AG09309 (cell line): ENCODE measurements at regions not wholly inside any gene's neighbourhood (a gene's known extent, or its start where the extent isn't known, plus 50 kb on each side); places are given as distances from the start of the nearest gene placed in this dataset.

Source experiments
- DNase-seq: peaks from one replicate; pipeline ENCODE4 v3.0.0-alpha.2; 2010; ENCODE audit warnings: low read depth
- H3K4me3 ChIP-seq: 2 replicates; pipeline ENCODE4 v1.5.1; 2011; ENCODE audit warnings: mild to moderate bottlenecking, low read depth, low read length, moderate library complexity; ENCODE audit not compliant: control insufficient read depth
- TF ChIP-seq, protein P1 (sequence below): IDR thresholded peaks from 2 replicates; pipeline ENCODE4 v1.5.1; 2011; ENCODE audit warnings: mild to moderate bottlenecking, low read depth, low read length, inconsistent platforms; ENCODE audit not compliant: insufficient read depth, control insufficient read depth; ENCODE audit errors: missing control alignments

DNA sequence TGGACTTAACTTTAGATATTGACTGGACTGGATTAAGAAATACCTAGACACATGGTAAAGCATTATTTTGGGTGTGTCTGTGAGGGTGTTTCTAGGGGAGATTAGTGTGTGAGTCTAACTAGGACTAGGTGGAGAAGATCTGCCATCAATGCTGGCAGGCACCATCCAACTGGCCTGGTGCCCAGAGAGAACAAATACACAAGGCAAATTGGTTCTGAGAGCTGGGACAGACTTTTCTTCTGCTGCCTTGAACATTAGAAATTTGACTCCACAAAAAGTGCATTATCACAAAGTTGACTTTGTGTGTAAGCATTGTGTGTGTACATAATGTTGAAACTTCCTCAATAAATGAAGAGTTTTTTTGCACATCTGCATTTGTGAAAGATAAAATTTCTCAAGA lies 522.1 kb downstream of the SUCLA2 start:
- DNase-seq: no peak
- H3K4me3 ChIP-seq: no peak overlapping the region
- TF ChIP-seq, protein P1, sequence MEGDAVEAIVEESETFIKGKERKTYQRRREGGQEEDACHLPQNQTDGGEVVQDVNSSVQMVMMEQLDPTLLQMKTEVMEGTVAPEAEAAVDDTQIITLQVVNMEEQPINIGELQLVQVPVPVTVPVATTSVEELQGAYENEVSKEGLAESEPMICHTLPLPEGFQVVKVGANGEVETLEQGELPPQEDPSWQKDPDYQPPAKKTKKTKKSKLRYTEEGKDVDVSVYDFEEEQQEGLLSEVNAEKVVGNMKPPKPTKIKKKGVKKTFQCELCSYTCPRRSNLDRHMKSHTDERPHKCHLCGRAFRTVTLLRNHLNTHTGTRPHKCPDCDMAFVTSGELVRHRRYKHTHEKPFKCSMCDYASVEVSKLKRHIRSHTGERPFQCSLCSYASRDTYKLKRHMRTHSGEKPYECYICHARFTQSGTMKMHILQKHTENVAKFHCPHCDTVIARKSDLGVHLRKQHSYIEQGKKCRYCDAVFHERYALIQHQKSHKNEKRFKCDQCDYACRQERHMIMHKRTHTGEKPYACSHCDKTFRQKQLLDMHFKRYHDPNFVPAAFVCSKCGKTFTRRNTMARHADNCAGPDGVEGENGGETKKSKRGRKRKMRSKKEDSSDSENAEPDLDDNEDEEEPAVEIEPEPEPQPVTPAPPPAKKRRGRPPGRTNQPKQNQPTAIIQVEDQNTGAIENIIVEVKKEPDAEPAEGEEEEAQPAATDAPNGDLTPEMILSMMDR: no peak

DNA sequence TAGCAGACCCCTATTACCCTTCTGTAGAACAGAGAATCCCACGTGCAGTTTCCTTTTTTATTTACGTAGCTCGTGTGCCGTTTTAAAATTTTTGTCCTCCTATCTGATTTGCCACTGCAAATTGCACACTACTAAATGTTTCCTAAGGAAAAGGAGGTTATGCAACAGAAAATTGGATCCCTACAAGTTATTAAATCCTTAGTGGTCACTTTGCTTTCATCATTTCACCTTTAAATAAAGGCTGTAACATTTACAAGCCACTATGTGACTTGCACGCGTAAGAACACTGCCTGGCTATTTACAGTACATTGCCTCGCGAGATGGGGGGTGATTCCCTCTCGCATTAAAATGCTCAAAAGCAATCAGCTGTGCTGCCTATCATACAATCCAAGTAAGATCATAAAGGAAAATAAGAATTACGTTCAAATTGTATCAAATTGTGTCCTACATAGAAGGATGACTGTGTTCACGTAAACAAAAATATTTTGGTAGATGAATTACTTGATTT lies 525.6 kb downstream of the SUCLA2 start:
- no peak overlapping the region for H3K4me3 ChIP-seq
- TF ChIP-seq, protein P1: no peak
- DNase-seq: no peak

DNA sequence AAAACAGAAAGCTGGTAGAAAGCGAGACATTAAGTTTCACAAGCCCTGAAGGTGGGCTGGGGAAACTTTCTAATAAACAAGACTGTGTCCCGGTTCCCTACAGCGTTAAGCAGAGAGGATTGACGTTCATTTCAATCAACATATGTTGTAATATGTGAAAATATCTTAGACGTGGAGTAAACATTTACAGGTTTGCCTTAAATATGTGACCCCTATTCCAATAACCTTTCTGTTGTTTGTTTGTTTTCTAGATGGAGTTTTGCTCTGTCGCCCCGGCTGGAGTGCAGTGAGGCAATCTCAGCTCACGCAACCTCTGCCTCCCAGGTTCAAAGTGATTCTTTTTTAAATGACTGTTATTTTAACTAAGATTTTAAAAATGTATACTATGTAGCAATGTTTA lies 526.2 kb downstream of the SUCLA2 start:
- no peak for DNase-seq
- TF ChIP-seq, protein P1: no peak
- H3K4me3 ChIP-seq: no peak overlapping the region

DNA sequence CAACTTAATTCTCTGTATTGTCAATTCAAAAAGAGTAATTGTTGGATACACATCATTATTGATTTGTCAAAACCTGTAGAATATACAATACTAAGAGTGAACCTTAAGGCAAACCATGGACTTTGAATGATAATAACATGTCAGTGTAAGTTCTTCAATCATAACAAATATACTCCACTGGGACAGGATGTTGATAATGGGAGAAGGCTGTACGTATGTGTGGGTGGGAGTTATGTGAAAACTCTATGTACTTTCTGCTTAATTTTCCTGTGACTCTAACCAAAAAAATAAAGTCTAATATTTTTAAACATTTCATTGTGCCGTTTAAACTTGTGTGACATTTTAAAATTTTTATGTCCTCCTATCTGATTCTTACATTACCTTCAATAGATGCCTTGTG lies 526.7 kb downstream of the SUCLA2 start:
- TF ChIP-seq, protein P1: no peak

DNA sequence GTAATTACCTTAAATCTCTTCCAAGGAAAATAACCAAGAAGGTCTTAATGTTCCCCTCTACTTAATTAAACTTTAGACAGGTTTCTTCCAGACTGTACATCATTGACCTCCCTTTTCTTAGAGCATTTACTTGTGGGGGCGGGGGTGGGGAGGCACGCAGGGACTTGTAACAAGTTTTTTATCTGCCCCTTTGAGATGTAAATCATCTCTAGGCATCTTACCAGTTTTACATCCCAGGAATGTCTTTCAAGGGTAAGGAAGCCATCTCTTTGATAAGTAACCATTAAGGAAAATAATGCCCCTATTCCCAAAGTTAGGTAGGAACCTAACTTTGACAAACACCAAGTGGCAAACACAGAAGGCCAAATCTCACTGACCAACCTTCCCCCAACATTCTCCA lies 528.6 kb downstream of the SUCLA2 start:
- TF ChIP-seq, protein P1: no peak
- H3K4me3 ChIP-seq: no peak overlapping the region
- no peak for DNase-seq

More for the DNA sequence above, 526.7 kb downstream of the SUCLA2 start:
- H3K4me3 ChIP-seq: no peak overlapping the region
- DNase-seq: no peak

DNA sequence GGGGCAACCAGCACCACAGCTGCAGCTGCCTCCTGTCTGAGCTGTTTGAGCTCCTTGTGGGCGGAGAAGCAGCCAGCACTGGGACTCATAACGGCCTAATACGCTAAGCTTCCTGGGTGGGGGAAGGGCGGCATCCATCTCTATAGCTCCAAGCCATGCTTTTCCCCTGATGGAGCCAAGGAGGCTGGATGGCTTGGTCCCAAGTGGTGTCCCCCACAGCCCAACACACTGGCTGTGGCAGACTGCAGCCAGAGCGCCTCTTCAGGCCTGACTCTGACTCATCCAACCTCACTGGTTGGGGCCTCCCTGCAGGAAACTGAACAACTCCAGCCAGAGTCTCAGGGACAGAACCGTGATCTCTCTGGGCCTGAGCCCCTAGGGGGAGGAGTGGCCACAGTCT lies 537.3 kb downstream of the SUCLA2 start:
- peak; percentile 14 for DNase-seq
- TF ChIP-seq, protein P1: peak; percentile 10

DNA sequence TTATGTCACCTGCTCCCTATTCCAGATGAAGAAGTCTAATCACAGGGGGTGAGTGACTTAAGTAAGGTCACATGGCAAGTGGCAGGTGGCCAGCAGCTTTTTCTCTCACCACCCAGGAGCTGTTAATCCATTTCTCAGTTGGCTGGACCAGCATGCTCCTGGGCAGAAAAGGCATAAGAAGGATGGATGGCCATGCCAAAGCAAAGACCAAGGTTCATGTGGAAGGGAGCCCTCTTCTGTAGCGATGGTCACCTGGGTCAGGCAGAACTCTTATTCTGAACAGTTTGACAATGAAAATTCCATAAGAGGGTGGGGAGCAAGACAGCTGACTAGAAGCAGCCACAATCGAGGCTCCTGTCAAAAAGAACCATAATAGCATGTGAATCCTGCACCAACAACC lies 538.1 kb downstream of the SUCLA2 start:
- DNase-seq: no peak
- TF ChIP-seq, protein P1: no peak
- H3K4me3 ChIP-seq: no peak overlapping the region

More for the DNA sequence above, 537.3 kb downstream of the SUCLA2 start:
- no peak overlapping the region for H3K4me3 ChIP-seq
